HL-60 (cell line): ENCODE measurements at regions not wholly inside any gene's neighbourhood (a gene's known extent, or its start where the extent isn't known, plus 50 kb on each side); places are given as distances from the start of the nearest gene placed in this dataset.
A peak's percentile ranks its signal among the peaks of the same experiment; 100 is the strongest.

Source experiments
- DNase-seq, 2 experiments: peaks; one replicate each; pipeline ENCODE4 v3.0.0-alpha.2; 2010 to 2020; ENCODE audit warnings: low read depth in 1 of 2, low spot score in 1 of 2
- H3K27ac ChIP-seq: fragments of 250-450 bp; sonication (Bioruptor Pico); replicated peaks from 2 replicates; pipeline ENCODE4 v1.5.1; 2020; ENCODE audit warnings: mild to moderate bottlenecking, moderate library complexity
- H3K27me3 ChIP-seq: fragments of 250-450 bp; sonication (Bioruptor Pico); 2 replicates; pipeline ENCODE4 v1.5.1; 2021; ENCODE audit warnings: mild to moderate bottlenecking, moderate library complexity; ENCODE audit not compliant: insufficient read depth, poor library complexity, severe bottlenecking
- H3K4me3 ChIP-seq: replicated peaks from 2 replicates; pipeline ENCODE4 v1.5.1; 2011; ENCODE audit warnings: mild to moderate bottlenecking, control low read depth, low read length; ENCODE audit not compliant: insufficient read depth
- GABPA ChIP-seq: IDR thresholded peaks from 2 replicates; pipeline ENCODE4 v1.6.1; 2012; ENCODE audit warnings: low read depth
- POLR2AphosphoS5 ChIP-seq: IDR thresholded peaks from 2 replicates; pipeline ENCODE4 v1.6.1; 2012; ENCODE audit warnings: low read depth
- SPI1 ChIP-seq: IDR thresholded peaks from 2 replicates; pipeline ENCODE4 v1.6.1; 2012; ENCODE audit warnings: low read depth, mild to moderate bottlenecking, borderline replicate concordance
- TF ChIP-seq, protein P1 (sequence below): IDR thresholded peaks from 2 replicates; pipeline ENCODE4 v1.6.1; 2012; ENCODE audit warnings: low read depth; ENCODE audit not compliant: insufficient replicate concordance
- TF ChIP-seq, protein P2 (sequence below): IDR thresholded peaks from one replicate; pipeline ENCODE4 v1.5.1; 2011; ENCODE audit warnings: low read length, control low read depth, inconsistent platforms; ENCODE audit not compliant: insufficient read depth

DNA sequence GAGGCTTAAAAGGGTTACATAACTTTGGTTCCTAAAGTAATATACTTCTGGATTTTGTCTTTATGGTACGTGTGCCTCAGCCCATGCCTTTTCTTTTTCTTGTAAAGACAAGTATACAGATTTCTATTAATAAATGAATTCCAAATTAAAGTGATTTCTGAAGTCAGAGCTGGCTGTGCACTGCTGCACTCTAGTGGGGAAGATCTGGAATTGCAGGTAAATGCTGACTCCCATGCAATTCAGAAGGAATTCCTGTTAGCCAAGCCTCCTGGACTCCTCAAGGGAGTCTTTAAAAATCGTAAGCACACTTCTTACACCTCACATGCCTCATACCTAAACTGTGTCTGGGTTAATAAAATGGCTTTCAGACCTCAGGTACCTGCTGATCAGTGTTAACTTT is 118.4 kb upstream of the SLC7A1 start:
- no peak overlapping the region for H3K27ac ChIP-seq
- no peaks in the 10 kb centered on the region for H3K27me3 ChIP-seq
- no peak for TF ChIP-seq GABPA
- TF ChIP-seq, protein P1, sequence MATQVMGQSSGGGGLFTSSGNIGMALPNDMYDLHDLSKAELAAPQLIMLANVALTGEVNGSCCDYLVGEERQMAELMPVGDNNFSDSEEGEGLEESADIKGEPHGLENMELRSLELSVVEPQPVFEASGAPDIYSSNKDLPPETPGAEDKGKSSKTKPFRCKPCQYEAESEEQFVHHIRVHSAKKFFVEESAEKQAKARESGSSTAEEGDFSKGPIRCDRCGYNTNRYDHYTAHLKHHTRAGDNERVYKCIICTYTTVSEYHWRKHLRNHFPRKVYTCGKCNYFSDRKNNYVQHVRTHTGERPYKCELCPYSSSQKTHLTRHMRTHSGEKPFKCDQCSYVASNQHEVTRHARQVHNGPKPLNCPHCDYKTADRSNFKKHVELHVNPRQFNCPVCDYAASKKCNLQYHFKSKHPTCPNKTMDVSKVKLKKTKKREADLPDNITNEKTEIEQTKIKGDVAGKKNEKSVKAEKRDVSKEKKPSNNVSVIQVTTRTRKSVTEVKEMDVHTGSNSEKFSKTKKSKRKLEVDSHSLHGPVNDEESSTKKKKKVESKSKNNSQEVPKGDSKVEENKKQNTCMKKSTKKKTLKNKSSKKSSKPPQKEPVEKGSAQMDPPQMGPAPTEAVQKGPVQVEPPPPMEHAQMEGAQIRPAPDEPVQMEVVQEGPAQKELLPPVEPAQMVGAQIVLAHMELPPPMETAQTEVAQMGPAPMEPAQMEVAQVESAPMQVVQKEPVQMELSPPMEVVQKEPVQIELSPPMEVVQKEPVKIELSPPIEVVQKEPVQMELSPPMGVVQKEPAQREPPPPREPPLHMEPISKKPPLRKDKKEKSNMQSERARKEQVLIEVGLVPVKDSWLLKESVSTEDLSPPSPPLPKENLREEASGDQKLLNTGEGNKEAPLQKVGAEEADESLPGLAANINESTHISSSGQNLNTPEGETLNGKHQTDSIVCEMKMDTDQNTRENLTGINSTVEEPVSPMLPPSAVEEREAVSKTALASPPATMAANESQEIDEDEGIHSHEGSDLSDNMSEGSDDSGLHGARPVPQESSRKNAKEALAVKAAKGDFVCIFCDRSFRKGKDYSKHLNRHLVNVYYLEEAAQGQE = no peak
- TF ChIP-seq, protein P2, sequence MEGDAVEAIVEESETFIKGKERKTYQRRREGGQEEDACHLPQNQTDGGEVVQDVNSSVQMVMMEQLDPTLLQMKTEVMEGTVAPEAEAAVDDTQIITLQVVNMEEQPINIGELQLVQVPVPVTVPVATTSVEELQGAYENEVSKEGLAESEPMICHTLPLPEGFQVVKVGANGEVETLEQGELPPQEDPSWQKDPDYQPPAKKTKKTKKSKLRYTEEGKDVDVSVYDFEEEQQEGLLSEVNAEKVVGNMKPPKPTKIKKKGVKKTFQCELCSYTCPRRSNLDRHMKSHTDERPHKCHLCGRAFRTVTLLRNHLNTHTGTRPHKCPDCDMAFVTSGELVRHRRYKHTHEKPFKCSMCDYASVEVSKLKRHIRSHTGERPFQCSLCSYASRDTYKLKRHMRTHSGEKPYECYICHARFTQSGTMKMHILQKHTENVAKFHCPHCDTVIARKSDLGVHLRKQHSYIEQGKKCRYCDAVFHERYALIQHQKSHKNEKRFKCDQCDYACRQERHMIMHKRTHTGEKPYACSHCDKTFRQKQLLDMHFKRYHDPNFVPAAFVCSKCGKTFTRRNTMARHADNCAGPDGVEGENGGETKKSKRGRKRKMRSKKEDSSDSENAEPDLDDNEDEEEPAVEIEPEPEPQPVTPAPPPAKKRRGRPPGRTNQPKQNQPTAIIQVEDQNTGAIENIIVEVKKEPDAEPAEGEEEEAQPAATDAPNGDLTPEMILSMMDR = peak; percentile 62
- no peak for TF ChIP-seq POLR2AphosphoS5
- TF ChIP-seq SPI1 = no peak
- H3K4me3 ChIP-seq = no peak overlapping the region
- DNase-seq = no peak

DNA sequence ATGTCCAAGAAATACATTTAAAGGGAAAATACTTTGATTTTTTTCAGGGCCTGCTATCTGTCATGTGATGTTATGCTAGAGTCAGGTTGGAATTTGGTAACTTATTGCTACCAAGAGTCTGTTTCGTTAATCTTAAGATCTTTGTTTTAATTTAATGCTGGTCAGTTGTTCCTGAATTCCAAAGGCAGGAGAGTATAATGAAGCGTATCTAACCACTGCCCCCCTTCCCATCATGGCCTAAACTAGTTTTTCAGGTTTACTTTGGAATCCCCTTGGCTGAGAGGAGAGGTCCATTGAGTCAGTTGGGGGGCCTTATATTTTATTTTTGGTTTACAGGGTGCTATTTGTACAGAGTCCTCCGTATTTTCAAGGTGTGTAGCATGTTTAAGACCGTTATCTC is 116.3 kb upstream of the SLC7A1 start:
- TF ChIP-seq SPI1 = no peak
- no peak for TF ChIP-seq POLR2AphosphoS5
- TF ChIP-seq, protein P2 = no peak
- no peak for TF ChIP-seq GABPA
- TF ChIP-seq, protein P1 = no peak
- no peak overlapping the region for H3K4me3 ChIP-seq
- no peak for DNase-seq
- no peak overlapping the region for H3K27ac ChIP-seq
- no peaks in the 10 kb centered on the region for H3K27me3 ChIP-seq

DNA sequence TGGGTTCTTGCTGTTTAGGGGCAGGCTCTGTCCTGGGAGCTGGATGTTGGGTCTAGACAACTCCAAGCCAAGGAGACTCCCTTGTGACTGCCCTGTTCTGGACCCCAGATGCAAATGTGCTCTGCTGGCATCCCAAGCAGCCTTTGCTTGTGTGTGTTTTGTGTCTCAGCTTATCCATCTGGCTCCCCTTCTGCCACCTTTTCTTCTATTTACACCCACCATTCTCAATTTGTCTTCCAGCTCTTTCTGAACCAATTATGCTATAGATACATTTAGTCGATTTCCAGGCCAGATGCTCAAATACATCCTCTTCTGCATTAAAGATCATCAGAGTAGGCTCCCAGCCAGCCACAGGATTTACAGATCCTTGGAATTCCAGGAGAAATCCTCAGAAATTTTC is 115.0 kb upstream of the SLC7A1 start:
- H3K27ac ChIP-seq = no peak overlapping the region

More for the DNA sequence above, 115.0 kb upstream of the SLC7A1 start:
- no peak for DNase-seq
- TF ChIP-seq SPI1 (no peak), GABPA (no peak), POLR2AphosphoS5 (no peak)
- TF ChIP-seq, protein P2 = no peak
- TF ChIP-seq, protein P1 = no peak
- H3K4me3 ChIP-seq = no peak overlapping the region
- H3K27me3 ChIP-seq = no peaks in the 10 kb centered on the region
